B cell (primary cell): ENCODE measurements at regions not wholly inside any gene's neighbourhood (a gene's known extent, or its start where the extent isn't known, plus 50 kb on each side); places are given as distances from the start of the nearest gene placed in this dataset.

Source experiments
- ATAC-seq: fragments of 200-7000 bp; cut with Tn5 transposase; one replicate; pipeline ENCODE4 v1.10.0; 2021; ENCODE audit warnings: low read depth, mild to moderate bottlenecking, moderate number of reproducible peaks, moderate library complexity
- CTCF ChIA-PET: fragments of 350-600 bp; sonication (Branson Sonifier 250); formaldehyde crosslinking; loops from one replicate; lab custom pipeline; 2021; ENCODE audit warnings: antibody characterized with exemption, inconsistent platforms; lab: Charles Lee
- POLR2A ChIA-PET: fragments of 350-600 bp; sonication (Branson Sonifier 250); formaldehyde crosslinking; loops from one replicate; lab custom pipeline; 2021; ENCODE audit warnings: antibody characterized with exemption; lab: Charles Lee
- DNase-seq: peaks from one replicate; pipeline ENCODE4 v3.0.0; 2013
- H2AFZ ChIP-seq: 2 replicates; pipeline ENCODE4 v1.6.1; 2012; ENCODE audit warnings: mild to moderate bottlenecking, low read depth, low read length; ENCODE audit not compliant: insufficient read depth, poor library complexity, severe bottlenecking
- H3K27ac ChIP-seq, 2 donors: 1 replicate in 1 of 2; 2 replicates in 1 of 2; pipeline ENCODE4 v1.5.1; 2012 to 2013; ENCODE audit warnings: low read length in 2 of 2, mild to moderate bottlenecking in 2 of 2, moderate library complexity in 1 of 2
- H3K27me3 ChIP-seq, 4 experiments: fragments of 200-600 bp in 1 of 4; sonication (generic) in 1 of 4; replicated peaks in 1 of 4; 1 replicate in 2 of 4; 2 replicates in 2 of 4; pipeline versions ENCODE4 v1.6.1 to v1.7.0; 2013 to 2016; ENCODE audit warnings: low read length in 3 of 4, mild to moderate bottlenecking in 2 of 4, mixed read lengths in 1 of 4, moderate library complexity in 1 of 4; ENCODE audit not compliant: insufficient read depth in 4 of 4, control insufficient read depth in 3 of 4; ENCODE audit errors: control extremely low read depth in 1 of 4
- H3K36me3 ChIP-seq, 2 experiments: replicated peaks in 1 of 2; 1 replicate in 1 of 2; 2 replicates in 1 of 2; pipeline versions ENCODE4 v1.6.1 to v1.7.1; 2013; ENCODE audit warnings: low read length in 1 of 2; ENCODE audit not compliant: insufficient read depth in 2 of 2, control insufficient read depth in 1 of 2; ENCODE audit errors: control extremely low read depth in 1 of 2, extremely low read depth in 1 of 2
- H3K4me1 ChIP-seq, 2 donors: fragments of 200-600 bp in 1 of 2; sonication (generic) in 1 of 2; 1 replicate in 1 of 2; 2 replicates in 1 of 2; pipeline versions ENCODE4 v1.5.1 to v1.6.1; 2013 to 2017; ENCODE audit warnings: low read length in 2 of 2; ENCODE audit not compliant: control insufficient read depth in 2 of 2, insufficient read depth in 2 of 2
- H3K4me2 ChIP-seq: replicated peaks from 2 replicates; pipeline ENCODE3; 2012; ENCODE audit warnings: mild to moderate bottlenecking, low read depth, low read length; ENCODE audit not compliant: poor library complexity, severe bottlenecking
- H3K4me3 ChIP-seq, 5 experiments: fragments of 200-600 bp in 1 of 5; sonication (generic) in 1 of 5; 1 replicate in 3 of 5; 2 replicates in 2 of 5; pipeline versions ENCODE4 v1.5.1 to v1.7.0; 2011 to 2016; ENCODE audit warnings: low read length in 4 of 5, mild to moderate bottlenecking in 4 of 5, low read depth in 2 of 5, control low read depth in 1 of 5, moderate library complexity in 1 of 5; ENCODE audit not compliant: insufficient read depth in 1 of 5; ENCODE audit errors: control extremely low read depth in 1 of 5, extremely low read depth in 1 of 5
- H3K79me2 ChIP-seq: fragments of 200-600 bp; sonication (generic); one replicate; pipeline ENCODE4 v1.6.0; 2016; ENCODE audit warnings: low read length; ENCODE audit not compliant: control insufficient read depth, insufficient read depth
- H3K9ac ChIP-seq: fragments of 200-600 bp; sonication (generic); 2 replicates; pipeline ENCODE4 v1.6.1; 2017; ENCODE audit warnings: mild to moderate bottlenecking, low read length, moderate library complexity
- H3K9me3 ChIP-seq, 3 donors: one replicate each; pipeline versions ENCODE4 v1.6.1 to v1.7.1; 2013; ENCODE audit warnings: low read length in 2 of 3; ENCODE audit not compliant: control insufficient read depth in 2 of 3, insufficient read depth in 1 of 3; ENCODE audit errors: control extremely low read depth in 1 of 3
- H4K20me1 ChIP-seq: 2 replicates; pipeline ENCODE4 v1.6.0; 2012; ENCODE audit warnings: mild to moderate bottlenecking, low read length; ENCODE audit not compliant: insufficient read depth, control insufficient read depth, poor library complexity, severe bottlenecking
- H3K27ac Mint-ChIP-seq: one replicate; pipeline ENCODE4 v1.8.0; 2021; ENCODE audit warnings: mixed read lengths
- H3K27me3 Mint-ChIP-seq: one replicate; pipeline ENCODE4 v1.8.0; 2021; ENCODE audit warnings: mixed read lengths
- H3K4me1 Mint-ChIP-seq: one replicate; pipeline ENCODE4 v1.8.0; 2021; ENCODE audit warnings: mixed read lengths
- H3K4me3 Mint-ChIP-seq: one replicate; pipeline ENCODE4 v1.8.0; 2021; ENCODE audit warnings: mixed read lengths
- H3K9me3 Mint-ChIP-seq: one replicate; pipeline ENCODE4 v1.8.0; 2022; ENCODE audit warnings: mixed read lengths; ENCODE audit not compliant: insufficient read depth
- CTCF ChIP-seq: fragments of 200-600 bp; IDR thresholded peaks from one replicate; pipeline ENCODE4 v1.8.0; 2022; ENCODE audit warnings: antibody characterized with exemption, mild to moderate bottlenecking
- EZH2 ChIP-seq: IDR thresholded peaks from 2 replicates; pipeline ENCODE4 v1.6.1; 2012; ENCODE audit warnings: borderline replicate concordance, low read depth, mild to moderate bottlenecking, moderate library complexity, low read length; ENCODE audit not compliant: insufficient read depth, poor library complexity, severe bottlenecking
- WGBS: methylation state at CpG from one replicate; pipeline ENCODE4 v1.1.5; 2013; ENCODE audit warnings: missing lambda C conversion rate; ENCODE audit not compliant: insufficient coverage; 5-methylcytosine and 5-hydroxymethylcytosine counted together
- intact Hi-C: fragments of 100-400 bp; cut with micrococcal nuclease; formaldehyde crosslinking; loops from one replicate; pipeline ENCODE4 v1.10.0; 2022

GRCh38 chrX:110454336-110454735, 95.7 kb downstream of the RTL9 start:
- Mint-ChIP-seq H3K4me3 (no peak overlapping the region), H3K27ac (no peak overlapping the region), H3K27me3 (peaks cover 11% of the 10 kb centered on the region), H3K9me3 (no peaks in the 10 kb centered on the region), H3K4me1 (no peaks in the 10 kb centered on the region)
- Histone ChIP-seq H4K20me1 (no peaks in the 10 kb centered on the region), H3K4me3 (no peak overlapping the region), H3K27ac (no peak overlapping the region), H3K4me1 (no peaks in the 10 kb centered on the region), H3K4me2 (no peak overlapping the region), H2AFZ (no peak overlapping the region), H3K79me2 (no peaks in the 10 kb centered on the region), H3K36me3 (no peaks in the 10 kb centered on the region), H3K9me3 (no peaks in the 10 kb centered on the region), H3K9ac (no peak overlapping the region), H3K27me3 (no peaks in the 10 kb centered on the region)
- CTCF ChIA-PET = no interaction called here
- DNase-seq (no peak), ATAC-seq (no peak)
- intact Hi-C loops = no loop called here
- WGBS = 94% methylated on average over 6 of the region's 7 CpGs
- no peak for TF ChIP-seq CTCF
- no peak for TF ChIP-seq EZH2
- POLR2A ChIA-PET = no interaction called here

- intact Hi-C loops = no loop called here
- H3K27ac Mint-ChIP-seq = no peak overlapping the region
- H3K4me3 Mint-ChIP-seq = no peak overlapping the region
- no peaks in the 10 kb centered on the region for H3K79me2 ChIP-seq
- CTCF ChIA-PET = no interaction called here
- H2AFZ ChIP-seq = no peak overlapping the region
- no peak overlapping the region for H3K4me3 ChIP-seq
- H3K4me2 ChIP-seq = no peak overlapping the region
- H3K27me3 ChIP-seq = no peaks in the 10 kb centered on the region
- H3K9ac ChIP-seq = no peak overlapping the region
- ATAC-seq = no peak
- H3K36me3 ChIP-seq = no peaks in the 10 kb centered on the region
- no peaks in the 10 kb centered on the region for H3K9me3 Mint-ChIP-seq
- no peak for TF ChIP-seq EZH2
- TF ChIP-seq CTCF = no peak
- no peak overlapping the region for H3K27ac ChIP-seq
- H4K20me1 ChIP-seq = no peaks in the 10 kb centered on the region
- no peaks in the 10 kb centered on the region for H3K4me1 ChIP-seq
- no peak for DNase-seq
- POLR2A ChIA-PET = no interaction called here
- H3K27me3 Mint-ChIP-seq = peaks cover 5% of the 10 kb centered on the region
- no peaks in the 10 kb centered on the region for H3K9me3 ChIP-seq
- no peaks in the 10 kb centered on the region for H3K4me1 Mint-ChIP-seq
Measured at GRCh38 chrX:110462957-110463356, 104.3 kb downstream of the RTL9 start.
